B cell (primary cell): ENCODE measurements at regions not wholly inside any gene's neighbourhood (a gene's known extent, or its start where the extent isn't known, plus 50 kb on each side); places are given as distances from the start of the nearest gene placed in this dataset.

Source experiments
- ATAC-seq: fragments of 200-7000 bp; cut with Tn5 transposase; one replicate; pipeline ENCODE4 v1.10.0; 2021; ENCODE audit warnings: low read depth, mild to moderate bottlenecking, moderate number of reproducible peaks, moderate library complexity
- CTCF ChIA-PET: fragments of 350-600 bp; sonication (Branson Sonifier 250); formaldehyde crosslinking; loops from one replicate; lab custom pipeline; 2021; ENCODE audit warnings: antibody characterized with exemption, inconsistent platforms; lab: Charles Lee
- POLR2A ChIA-PET: fragments of 350-600 bp; sonication (Branson Sonifier 250); formaldehyde crosslinking; loops from one replicate; lab custom pipeline; 2021; ENCODE audit warnings: antibody characterized with exemption; lab: Charles Lee
- DNase-seq: peaks from one replicate; pipeline ENCODE4 v3.0.0; 2013
- H2AFZ ChIP-seq: 2 replicates; pipeline ENCODE4 v1.6.1; 2012; ENCODE audit warnings: mild to moderate bottlenecking, low read depth, low read length; ENCODE audit not compliant: insufficient read depth, poor library complexity, severe bottlenecking
- H3K27ac ChIP-seq, 2 donors: 1 replicate in 1 of 2; 2 replicates in 1 of 2; pipeline ENCODE4 v1.5.1; 2012 to 2013; ENCODE audit warnings: low read length in 2 of 2, mild to moderate bottlenecking in 2 of 2, moderate library complexity in 1 of 2
- H3K27me3 ChIP-seq, 4 experiments: fragments of 200-600 bp in 1 of 4; sonication (generic) in 1 of 4; replicated peaks in 1 of 4; 1 replicate in 2 of 4; 2 replicates in 2 of 4; pipeline versions ENCODE4 v1.6.1 to v1.7.0; 2013 to 2016; ENCODE audit warnings: low read length in 3 of 4, mild to moderate bottlenecking in 2 of 4, mixed read lengths in 1 of 4, moderate library complexity in 1 of 4; ENCODE audit not compliant: insufficient read depth in 4 of 4, control insufficient read depth in 3 of 4; ENCODE audit errors: control extremely low read depth in 1 of 4
- H3K36me3 ChIP-seq, 2 experiments: replicated peaks in 1 of 2; 1 replicate in 1 of 2; 2 replicates in 1 of 2; pipeline versions ENCODE4 v1.6.1 to v1.7.1; 2013; ENCODE audit warnings: low read length in 1 of 2; ENCODE audit not compliant: insufficient read depth in 2 of 2, control insufficient read depth in 1 of 2; ENCODE audit errors: control extremely low read depth in 1 of 2, extremely low read depth in 1 of 2
- H3K4me1 ChIP-seq, 2 donors: fragments of 200-600 bp in 1 of 2; sonication (generic) in 1 of 2; 1 replicate in 1 of 2; 2 replicates in 1 of 2; pipeline versions ENCODE4 v1.5.1 to v1.6.1; 2013 to 2017; ENCODE audit warnings: low read length in 2 of 2; ENCODE audit not compliant: control insufficient read depth in 2 of 2, insufficient read depth in 2 of 2
- H3K4me2 ChIP-seq: replicated peaks from 2 replicates; pipeline ENCODE3; 2012; ENCODE audit warnings: mild to moderate bottlenecking, low read depth, low read length; ENCODE audit not compliant: poor library complexity, severe bottlenecking
- H3K4me3 ChIP-seq, 5 experiments: fragments of 200-600 bp in 1 of 5; sonication (generic) in 1 of 5; 1 replicate in 3 of 5; 2 replicates in 2 of 5; pipeline versions ENCODE4 v1.5.1 to v1.7.0; 2011 to 2016; ENCODE audit warnings: low read length in 4 of 5, mild to moderate bottlenecking in 4 of 5, low read depth in 2 of 5, control low read depth in 1 of 5, moderate library complexity in 1 of 5; ENCODE audit not compliant: insufficient read depth in 1 of 5; ENCODE audit errors: control extremely low read depth in 1 of 5, extremely low read depth in 1 of 5
- H3K79me2 ChIP-seq: fragments of 200-600 bp; sonication (generic); one replicate; pipeline ENCODE4 v1.6.0; 2016; ENCODE audit warnings: low read length; ENCODE audit not compliant: control insufficient read depth, insufficient read depth
- H3K9ac ChIP-seq: fragments of 200-600 bp; sonication (generic); 2 replicates; pipeline ENCODE4 v1.6.1; 2017; ENCODE audit warnings: mild to moderate bottlenecking, low read length, moderate library complexity
- H3K9me3 ChIP-seq, 3 donors: one replicate each; pipeline versions ENCODE4 v1.6.1 to v1.7.1; 2013; ENCODE audit warnings: low read length in 2 of 3; ENCODE audit not compliant: control insufficient read depth in 2 of 3, insufficient read depth in 1 of 3; ENCODE audit errors: control extremely low read depth in 1 of 3
- H4K20me1 ChIP-seq: 2 replicates; pipeline ENCODE4 v1.6.0; 2012; ENCODE audit warnings: mild to moderate bottlenecking, low read length; ENCODE audit not compliant: insufficient read depth, control insufficient read depth, poor library complexity, severe bottlenecking
- H3K27ac Mint-ChIP-seq: one replicate; pipeline ENCODE4 v1.8.0; 2021; ENCODE audit warnings: mixed read lengths
- H3K27me3 Mint-ChIP-seq: one replicate; pipeline ENCODE4 v1.8.0; 2021; ENCODE audit warnings: mixed read lengths
- H3K4me1 Mint-ChIP-seq: one replicate; pipeline ENCODE4 v1.8.0; 2021; ENCODE audit warnings: mixed read lengths
- H3K4me3 Mint-ChIP-seq: one replicate; pipeline ENCODE4 v1.8.0; 2021; ENCODE audit warnings: mixed read lengths
- H3K9me3 Mint-ChIP-seq: one replicate; pipeline ENCODE4 v1.8.0; 2022; ENCODE audit warnings: mixed read lengths; ENCODE audit not compliant: insufficient read depth
- EZH2 ChIP-seq: IDR thresholded peaks from 2 replicates; pipeline ENCODE4 v1.6.1; 2012; ENCODE audit warnings: borderline replicate concordance, low read depth, mild to moderate bottlenecking, moderate library complexity, low read length; ENCODE audit not compliant: insufficient read depth, poor library complexity, severe bottlenecking
- WGBS: methylation state at CpG from one replicate; pipeline ENCODE4 v1.1.5; 2013; ENCODE audit warnings: missing lambda C conversion rate; ENCODE audit not compliant: insufficient coverage; 5-methylcytosine and 5-hydroxymethylcytosine counted together
- intact Hi-C: fragments of 100-400 bp; cut with micrococcal nuclease; formaldehyde crosslinking; loops from one replicate; pipeline ENCODE4 v1.10.0; 2022
- TF ChIP-seq, protein P1 (sequence below): fragments of 200-600 bp; IDR thresholded peaks from one replicate; pipeline ENCODE4 v1.8.0; 2022; ENCODE audit warnings: antibody characterized with exemption, mild to moderate bottlenecking

DNA sequence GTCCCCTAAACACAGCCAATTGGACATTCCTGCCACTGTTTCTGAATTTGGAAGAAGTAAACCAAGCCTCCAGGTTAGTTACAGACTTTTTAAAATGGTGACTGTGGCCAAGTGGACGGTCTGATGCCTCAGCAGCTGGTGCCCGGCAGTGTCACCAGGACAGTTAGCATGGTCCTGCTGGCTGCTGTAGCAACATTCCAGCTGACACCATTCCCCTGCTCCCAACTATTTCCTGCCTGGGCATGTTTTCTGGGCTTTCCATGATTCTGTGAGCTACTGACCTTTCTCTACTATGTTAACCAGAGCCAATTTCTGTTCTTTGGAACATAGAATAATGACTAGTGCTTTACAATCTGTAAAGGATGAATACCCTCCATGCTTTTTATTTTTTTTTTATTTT lies 95.0 kb downstream of the TLR5 start:
- DNase-seq: no peak
- CTCF ChIA-PET: no interaction called here
- Histone ChIP-seq H3K36me3 (no peaks in the 10 kb centered on the region), H3K9ac (no peak overlapping the region), H3K79me2 (no peaks in the 10 kb centered on the region), H3K4me3 (no peak overlapping the region), H4K20me1 (no peaks in the 10 kb centered on the region), H3K27me3 (peaks cover 0 to 5% (median 0%) of the 10 kb centered on the region in 4 experiments), H2AFZ (no peak overlapping the region), H3K4me2 (no peak overlapping the region), H3K4me1 (no peaks in the 10 kb centered on the region), H3K9me3 (peaks cover 0 to 9% (median 0%) of the 10 kb centered on the region in 3 donors), H3K27ac (no peak overlapping the region)
- POLR2A ChIA-PET: no interaction called here
- intact Hi-C loops: no loop called here
- Mint-ChIP-seq H3K9me3 (peaks cover 8% of the 10 kb centered on the region), H3K27ac (no peak overlapping the region), H3K4me3 (no peak overlapping the region), H3K4me1 (no peaks in the 10 kb centered on the region), H3K27me3 (peaks cover 10% of the 10 kb centered on the region)
- no peak for ATAC-seq
- TF ChIP-seq, protein P1, sequence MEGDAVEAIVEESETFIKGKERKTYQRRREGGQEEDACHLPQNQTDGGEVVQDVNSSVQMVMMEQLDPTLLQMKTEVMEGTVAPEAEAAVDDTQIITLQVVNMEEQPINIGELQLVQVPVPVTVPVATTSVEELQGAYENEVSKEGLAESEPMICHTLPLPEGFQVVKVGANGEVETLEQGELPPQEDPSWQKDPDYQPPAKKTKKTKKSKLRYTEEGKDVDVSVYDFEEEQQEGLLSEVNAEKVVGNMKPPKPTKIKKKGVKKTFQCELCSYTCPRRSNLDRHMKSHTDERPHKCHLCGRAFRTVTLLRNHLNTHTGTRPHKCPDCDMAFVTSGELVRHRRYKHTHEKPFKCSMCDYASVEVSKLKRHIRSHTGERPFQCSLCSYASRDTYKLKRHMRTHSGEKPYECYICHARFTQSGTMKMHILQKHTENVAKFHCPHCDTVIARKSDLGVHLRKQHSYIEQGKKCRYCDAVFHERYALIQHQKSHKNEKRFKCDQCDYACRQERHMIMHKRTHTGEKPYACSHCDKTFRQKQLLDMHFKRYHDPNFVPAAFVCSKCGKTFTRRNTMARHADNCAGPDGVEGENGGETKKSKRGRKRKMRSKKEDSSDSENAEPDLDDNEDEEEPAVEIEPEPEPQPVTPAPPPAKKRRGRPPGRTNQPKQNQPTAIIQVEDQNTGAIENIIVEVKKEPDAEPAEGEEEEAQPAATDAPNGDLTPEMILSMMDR: no peak
- no peak for TF ChIP-seq EZH2
- WGBS: 83% methylated on average over 2 of the region's 2 CpGs

DNA sequence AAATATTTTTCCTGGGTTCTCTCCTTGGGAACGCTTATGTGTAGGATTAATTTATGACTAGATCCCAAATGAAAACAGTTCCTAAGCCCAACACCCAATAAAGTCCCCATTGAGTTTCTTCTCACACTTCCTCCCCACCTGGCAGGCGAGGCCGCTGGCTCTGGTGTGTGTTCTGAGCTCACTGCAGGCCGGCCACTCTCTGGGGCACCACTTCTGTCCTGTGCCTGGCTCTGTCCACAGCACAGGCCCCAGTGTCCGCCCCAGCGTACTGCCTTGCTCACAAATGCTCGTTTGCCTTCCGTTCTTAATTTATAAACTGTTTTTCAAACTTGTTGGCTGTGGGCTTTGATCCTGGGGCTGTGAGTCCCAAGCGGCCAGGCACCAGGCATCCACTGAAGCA lies 90.6 kb downstream of the TLR5 start:
- Histone ChIP-seq H3K4me3 (no peak overlapping the region), H3K79me2 (no peaks in the 10 kb centered on the region), H4K20me1 (no peaks in the 10 kb centered on the region), H2AFZ (no peak overlapping the region), H3K27ac (no peak overlapping the region), H3K36me3 (no peaks in the 10 kb centered on the region), H3K4me2 (no peak overlapping the region), H3K4me1 (no peaks in the 10 kb centered on the region), H3K27me3 (peaks cover 0 to 6% (median 2%) of the 10 kb centered on the region in 4 experiments), H3K9ac (no peak overlapping the region), H3K9me3 (peaks cover 0 to 4% (median 0%) of the 10 kb centered on the region in 3 donors)
- Mint-ChIP-seq H3K27ac (no peak overlapping the region), H3K4me1 (no peaks in the 10 kb centered on the region), H3K9me3 (no peaks in the 10 kb centered on the region), H3K4me3 (no peak overlapping the region), H3K27me3 (peaks cover 6% of the 10 kb centered on the region)
- CTCF ChIA-PET: no interaction called here
- ATAC-seq: no peak
- whole genome bisulfite sequencing: 96% methylated on average over 5 of the region's 9 CpGs
- TF ChIP-seq, protein P1: no peak
- TF ChIP-seq EZH2: no peak
- intact Hi-C loops: no loop called here
- POLR2A ChIA-PET: no interaction called here
- no peak for DNase-seq
